ENCODE measurements at regions not wholly inside any gene's neighbourhood (a gene's known extent, or its start where the extent isn't known, plus 50 kb on each side); places are given as distances from the start of the nearest gene placed in this dataset.

GRCh38 chr10:130807096-130807495 lies 504.4 kb downstream of the TCERG1L start:
- DNase-seq (ENCODE audit: insufficient read length, low spot score) (no peak), FAIRE-seq (no peak)

GRCh38 chr10:130807721-130808120 lies 503.8 kb downstream of the TCERG1L start:
- TF ChIP-seq, protein P1, sequence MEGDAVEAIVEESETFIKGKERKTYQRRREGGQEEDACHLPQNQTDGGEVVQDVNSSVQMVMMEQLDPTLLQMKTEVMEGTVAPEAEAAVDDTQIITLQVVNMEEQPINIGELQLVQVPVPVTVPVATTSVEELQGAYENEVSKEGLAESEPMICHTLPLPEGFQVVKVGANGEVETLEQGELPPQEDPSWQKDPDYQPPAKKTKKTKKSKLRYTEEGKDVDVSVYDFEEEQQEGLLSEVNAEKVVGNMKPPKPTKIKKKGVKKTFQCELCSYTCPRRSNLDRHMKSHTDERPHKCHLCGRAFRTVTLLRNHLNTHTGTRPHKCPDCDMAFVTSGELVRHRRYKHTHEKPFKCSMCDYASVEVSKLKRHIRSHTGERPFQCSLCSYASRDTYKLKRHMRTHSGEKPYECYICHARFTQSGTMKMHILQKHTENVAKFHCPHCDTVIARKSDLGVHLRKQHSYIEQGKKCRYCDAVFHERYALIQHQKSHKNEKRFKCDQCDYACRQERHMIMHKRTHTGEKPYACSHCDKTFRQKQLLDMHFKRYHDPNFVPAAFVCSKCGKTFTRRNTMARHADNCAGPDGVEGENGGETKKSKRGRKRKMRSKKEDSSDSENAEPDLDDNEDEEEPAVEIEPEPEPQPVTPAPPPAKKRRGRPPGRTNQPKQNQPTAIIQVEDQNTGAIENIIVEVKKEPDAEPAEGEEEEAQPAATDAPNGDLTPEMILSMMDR (IDR thresholded peaks at IDR 0.05; ENCODE audit: insufficient read depth, missing control alignments): no peak
- DNase-seq (ENCODE audit: insufficient read length, low spot score) (no peak), FAIRE-seq (no peak)

More at GRCh38 chr10:130807096-130807495, 504.4 kb downstream of the TCERG1L start:
- TF ChIP-seq, protein P1 (IDR thresholded peaks at IDR 0.05; ENCODE audit: insufficient read depth, missing control alignments): no peak

DNA sequence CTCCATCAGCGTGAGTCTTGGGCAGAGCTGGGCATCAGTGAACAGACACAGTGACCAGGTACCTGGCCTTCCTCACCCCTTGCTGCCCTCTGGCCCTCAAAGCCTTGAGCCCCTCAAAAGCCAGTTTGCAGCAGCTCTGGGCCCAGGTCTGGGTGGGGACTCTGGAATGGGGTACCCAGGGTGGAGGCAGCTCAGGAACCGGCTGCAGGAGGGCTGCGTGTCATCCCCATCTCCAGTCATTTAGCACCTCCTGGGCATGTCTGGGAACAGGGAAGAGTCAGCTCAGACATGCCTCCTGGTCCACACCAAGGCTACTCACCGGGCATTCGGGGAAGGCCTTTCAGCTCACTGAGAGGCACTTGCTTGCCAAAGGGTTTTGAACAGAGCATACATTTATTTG lies 503.3 kb downstream of the TCERG1L start:
- FAIRE-seq: no peak
- no peak for DNase-seq (ENCODE audit: insufficient read length, low spot score)

DNA sequence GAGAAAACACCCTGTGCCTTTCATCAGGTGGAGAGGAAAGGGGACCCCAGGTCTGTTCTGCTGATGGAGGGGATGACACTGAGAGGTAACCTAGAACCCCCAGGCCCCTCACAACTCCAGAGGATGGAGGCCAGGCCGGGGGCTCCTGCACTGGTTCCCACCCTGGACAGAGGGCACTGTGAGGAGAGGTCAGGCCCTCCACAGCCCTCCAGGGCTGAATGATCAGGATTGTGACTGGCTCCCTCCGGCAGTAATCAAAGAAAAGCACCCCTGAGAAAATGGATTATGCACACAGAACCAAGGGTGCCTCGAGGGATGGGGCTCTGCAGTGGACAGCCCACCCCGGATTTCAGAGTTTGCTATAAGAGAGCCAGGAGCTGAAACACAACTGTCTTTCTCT lies 502.8 kb downstream of the TCERG1L start:
- FAIRE-seq (no peak), DNase-seq (ENCODE audit: insufficient read length, low spot score) (no peak)
- TF ChIP-seq, protein P1 (IDR thresholded peaks at IDR 0.05; ENCODE audit: insufficient read depth, missing control alignments): no peak

More for the DNA sequence above, 503.3 kb downstream of the TCERG1L start:
- TF ChIP-seq, protein P1 (IDR thresholded peaks at IDR 0.05; ENCODE audit: insufficient read depth, missing control alignments): no peak

- TF ChIP-seq, protein P1 (IDR thresholded peaks at IDR 0.05; ENCODE audit: insufficient read depth, missing control alignments): no peak
- DNase-seq (ENCODE audit: insufficient read length, low spot score) (no peak), FAIRE-seq (no peak)
Observed at GRCh38 chr10:130809181-130809580, 502.3 kb downstream of the TCERG1L start.

GRCh38 chr10:130809761-130810515 lies 501.6 kb downstream of the TCERG1L start:
- FAIRE-seq (no peak), DNase-seq (ENCODE audit: insufficient read length, low spot score) (no peak)
- TF ChIP-seq, protein P1 (IDR thresholded peaks at IDR 0.05; ENCODE audit: insufficient read depth, missing control alignments): no peak

GRCh38 chr10:130810856-130811255 lies 500.7 kb downstream of the TCERG1L start:
- no peak for FAIRE-seq
- DNase-seq (ENCODE audit: insufficient read length, low spot score): no peak
- TF ChIP-seq, protein P1 (IDR thresholded peaks at IDR 0.05; ENCODE audit: insufficient read depth, missing control alignments): no peak

All from D721Med (cell line).